ENCODE measurements at regions not wholly inside any gene's neighbourhood (a gene's known extent, or its start where the extent isn't known, plus 50 kb on each side); places are given as distances from the start of the nearest gene placed in this dataset.
"Not testable (repeated sequence)": the region's sequence is repeated elsewhere in the genome, so short reads cannot be mapped to it uniquely, and the experiment has no call there.

- not testable (repeated sequence) for TF ChIP-seq POLR2A, CTCF (IDR thresholded peaks at IDR 0.05)
Observed at GRCh38 chr4:190120111-190120514, 53.5 kb upstream of the DUX4 start.

Data from tibial nerve (tissue), 3 donors.